Ishikawa (cell line): ENCODE measurements at regions not wholly inside any gene's neighbourhood (a gene's known extent, or its start where the extent isn't known, plus 50 kb on each side); places are given as distances from the start of the nearest gene placed in this dataset.

Experiments
- CREB1 ChIP-seq: IDR thresholded peaks from 2 replicates; pipeline ENCODE4 v1.6.1; 2012; ENCODE audit warnings: low read depth
- FOXM1 ChIP-seq: IDR thresholded peaks from 2 replicates; pipeline ENCODE4 v1.6.1; 2012; ENCODE audit warnings: low read depth, borderline replicate concordance
- TF ChIP-seq, protein P1 (sequence below): IDR thresholded peaks from 2 replicates; pipeline ENCODE4 v1.6.1; 2012

DNA sequence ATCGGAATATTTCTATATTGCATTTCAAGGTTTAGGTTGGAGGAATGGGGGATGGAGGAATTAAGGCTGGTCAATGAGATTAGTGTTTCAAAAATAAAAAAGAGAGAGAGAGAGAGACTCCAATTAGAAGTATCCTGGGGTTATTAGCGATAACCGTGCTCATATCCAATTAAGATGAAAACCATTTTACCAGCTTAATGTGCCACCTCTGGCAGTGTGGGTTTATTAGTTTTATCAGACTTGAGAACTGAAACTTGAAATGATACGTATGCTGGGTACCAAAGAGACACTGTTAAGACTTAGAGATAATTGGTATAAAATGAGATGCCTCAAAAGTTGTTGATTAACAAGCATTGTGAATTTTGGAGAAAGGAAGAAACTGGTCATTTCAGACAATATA lies 251.5 kb upstream of the NR2F2 start:
- TF ChIP-seq CREB1 (no peak), FOXM1 (no peak)
- TF ChIP-seq, protein P1, sequence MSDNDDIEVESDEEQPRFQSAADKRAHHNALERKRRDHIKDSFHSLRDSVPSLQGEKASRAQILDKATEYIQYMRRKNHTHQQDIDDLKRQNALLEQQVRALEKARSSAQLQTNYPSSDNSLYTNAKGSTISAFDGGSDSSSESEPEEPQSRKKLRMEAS, result no peak
